IPS DF 19.7 (cell line): ENCODE measurements at regions not wholly inside any gene's neighbourhood (a gene's known extent, or its start where the extent isn't known, plus 50 kb on each side); places are given as distances from the start of the nearest gene placed in this dataset.

Experiments
- DNase-seq: peaks from one replicate; pipeline ENCODE4 v3.0.0-alpha.2; 2013; ENCODE audit warnings: low read depth, low spot score

GRCh38 chr1:230000493-230001184 lies 66.4 kb upstream of the GALNT2 start:
- no peak for DNase-seq

DNA sequence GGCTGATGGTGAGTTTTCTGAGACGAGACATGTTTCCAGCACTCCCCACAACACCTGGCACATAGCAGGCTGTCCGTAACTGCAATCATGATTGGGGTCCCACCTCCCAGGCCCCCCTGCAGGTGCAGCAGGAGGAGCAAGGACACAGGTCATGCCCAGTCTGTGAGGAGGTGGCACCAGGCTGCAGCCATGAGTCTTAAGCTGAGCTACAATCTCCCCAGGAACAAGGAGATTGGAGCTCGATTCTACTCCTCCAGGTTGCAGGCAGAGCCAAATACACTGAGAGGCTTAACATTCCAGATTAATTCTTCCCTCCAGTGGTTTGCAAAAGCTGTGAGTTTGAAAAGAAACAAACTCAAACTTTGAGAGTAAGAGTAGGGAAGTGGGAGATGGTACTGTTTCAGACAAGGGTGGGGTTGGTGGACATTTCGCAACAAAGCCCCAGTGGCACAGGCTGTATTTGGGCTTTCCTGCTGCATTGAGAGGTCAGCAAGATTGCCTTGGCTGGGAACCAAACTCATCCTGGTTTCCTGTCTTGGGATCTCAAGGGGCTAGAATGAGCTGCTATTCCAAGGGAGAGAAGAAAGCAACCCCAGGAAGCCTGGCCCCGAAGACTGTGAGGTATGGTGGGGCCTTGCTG lies 64.8 kb upstream of the GALNT2 start:
- DNase-seq: no peak

DNA sequence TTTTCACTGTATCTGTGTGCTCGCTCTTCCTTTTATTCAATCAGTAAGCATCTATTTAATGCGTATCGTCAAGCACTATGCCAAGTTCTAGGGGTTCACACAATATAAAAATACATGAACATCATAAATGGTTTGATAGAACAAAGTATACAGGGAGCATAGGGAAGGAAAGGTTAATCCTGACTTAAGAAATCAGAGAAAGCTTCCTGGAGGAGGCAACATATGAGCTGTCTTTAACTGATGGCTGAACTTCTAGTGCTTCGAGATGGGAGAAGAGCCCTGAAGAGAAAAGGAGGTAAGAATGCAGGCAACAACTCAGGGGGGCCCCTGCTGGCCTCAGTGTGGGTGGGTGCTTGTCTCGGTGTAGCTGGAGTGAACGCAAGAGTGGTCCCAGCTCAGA lies 63.6 kb upstream of the GALNT2 start:
- DNase-seq: no peak

DNA sequence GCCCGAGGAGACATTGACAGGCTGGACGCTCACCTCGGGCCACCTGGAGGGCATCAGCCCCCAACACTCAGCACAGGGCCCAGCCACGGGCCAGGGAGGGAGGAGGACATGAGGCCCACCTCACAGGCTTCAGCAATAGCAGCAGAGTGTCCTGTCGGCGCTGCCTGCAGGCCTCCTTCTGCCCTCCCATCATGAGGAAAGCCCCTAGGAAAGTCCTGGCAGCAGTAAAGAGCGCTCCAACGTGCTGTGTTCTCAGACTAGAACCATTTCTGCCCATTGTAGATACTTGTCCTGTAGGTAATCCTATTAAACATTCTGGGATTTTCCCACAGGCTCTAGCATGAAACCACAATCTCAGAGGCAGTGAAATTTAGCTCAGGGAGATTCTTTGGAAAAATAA lies 62.0 kb upstream of the GALNT2 start:
- no peak for DNase-seq

GRCh38 chr1:230008721-230009120 lies 58.3 kb upstream of the GALNT2 start:
- no peak for DNase-seq

- no peak for DNase-seq
Measured at GRCh38 chr1:230009611-230010313, 57.3 kb upstream of the GALNT2 start.

DNA sequence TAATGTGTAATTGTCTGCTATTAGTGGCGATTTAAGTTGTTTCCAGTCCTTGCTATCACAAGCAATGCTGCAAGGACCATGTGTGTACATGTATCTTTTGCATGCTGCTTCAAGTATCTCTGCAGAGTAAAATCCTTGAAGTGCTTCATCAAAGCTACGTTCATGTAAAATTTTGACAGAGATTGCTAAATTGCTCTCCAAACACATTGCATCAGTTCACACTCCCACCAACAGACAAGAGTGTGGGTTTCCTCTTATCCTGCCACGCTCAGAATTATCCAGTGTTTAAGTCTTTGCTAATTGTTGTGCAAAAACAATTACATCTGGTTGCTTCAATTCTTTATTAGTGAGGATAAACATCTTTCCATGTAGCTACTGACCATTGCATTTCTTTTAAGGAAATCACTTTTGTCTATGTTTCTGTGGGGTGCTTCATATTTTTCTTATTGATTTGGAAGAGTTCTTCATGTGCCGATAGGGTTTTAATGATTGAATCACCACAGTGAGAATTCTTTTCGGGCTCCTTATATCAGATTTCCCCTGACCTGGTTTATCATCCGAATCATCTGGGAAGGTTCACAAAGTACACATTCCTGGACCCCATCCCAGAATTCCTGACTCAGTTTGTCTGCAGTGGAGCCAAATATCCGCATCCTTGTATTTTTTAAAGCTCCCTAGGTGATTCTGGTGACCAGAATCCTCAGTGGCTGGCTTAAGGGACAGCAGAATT lies 56.3 kb upstream of the GALNT2 start:
- DNase-seq: no peak

DNA sequence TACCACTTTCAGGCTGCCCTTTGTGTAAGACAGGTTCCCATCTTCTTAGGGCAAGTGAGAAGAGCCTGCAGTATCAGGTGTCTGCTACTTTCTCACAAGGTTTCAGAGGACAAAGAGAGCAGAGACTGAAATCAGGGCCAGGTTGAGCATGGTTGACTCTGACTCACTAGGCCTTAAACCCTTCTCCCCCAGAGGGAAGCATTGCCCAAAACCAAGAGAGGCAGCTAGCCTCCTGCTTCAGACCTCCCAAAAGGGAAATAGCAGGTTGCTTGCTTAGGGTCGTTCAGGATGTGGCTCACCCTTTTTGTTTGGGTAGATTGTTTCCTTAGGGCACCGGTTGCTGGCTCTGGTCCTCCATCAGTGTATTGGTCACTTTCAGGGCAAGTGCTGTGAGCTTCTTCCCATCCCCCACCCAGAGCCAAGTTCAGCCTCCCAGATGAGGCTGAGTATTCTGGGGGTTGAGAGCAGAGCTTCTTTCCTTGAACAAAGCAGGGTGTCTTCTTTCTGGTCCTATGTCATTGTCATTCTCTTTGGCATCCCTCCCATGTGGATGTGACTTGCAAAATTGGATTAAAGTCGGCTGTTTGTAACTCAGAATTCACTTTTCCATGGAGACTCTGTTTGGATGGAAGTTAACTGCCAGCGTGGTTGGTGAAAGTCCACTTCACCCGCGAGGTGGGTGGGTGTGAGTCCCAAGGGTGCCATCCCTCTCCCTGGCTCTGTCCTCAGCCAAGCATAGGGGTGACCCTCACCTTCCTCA lies 55.5 kb upstream of the GALNT2 start:
- no peak for DNase-seq

DNA sequence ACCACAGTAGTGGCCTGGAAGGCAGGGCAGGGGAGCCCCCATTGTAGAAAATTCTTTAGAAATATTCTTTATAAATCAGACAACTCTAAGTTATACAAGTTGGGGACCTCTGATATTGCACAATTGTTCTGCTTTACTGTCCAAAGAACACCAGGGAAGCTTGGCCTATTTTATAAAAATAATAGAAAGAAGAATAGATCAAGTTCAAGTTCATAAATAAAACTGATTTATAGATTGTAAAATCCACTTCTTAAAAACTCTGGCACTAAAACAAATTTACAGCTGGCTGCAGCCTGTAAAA lies 55.0 kb upstream of the GALNT2 start:
- no peak for DNase-seq

GRCh38 chr1:230012741-230013140 lies 54.3 kb upstream of the GALNT2 start:
- no peak for DNase-seq

GRCh38 chr1:230016159-230016558 lies 50.9 kb upstream of the GALNT2 start:
- DNase-seq: no peak
